Activated naive CD4-positive, alpha-beta T cell treated with Interleukin-2 at 50 U/mL for 16 hours (primary cell): ENCODE measurements at regions not wholly inside any gene's neighbourhood (a gene's known extent, or its start where the extent isn't known, plus 50 kb on each side); places are given as distances from the start of the nearest gene placed in this dataset.
"Not testable (repeated sequence)": the region's sequence is repeated elsewhere in the genome, so short reads cannot be mapped to it uniquely, and the experiment has no call there.

ENCODE experiments used
- DNase-seq: peaks from one replicate; pipeline ENCODE4 v3.0.0-alpha.2; 2020

- no peak for DNase-seq
Observed at GRCh38 chr5:156170351-156170961, 156.5 kb upstream of the SGCD start.

GRCh38 chr5:156174225-156174624 lies 152.7 kb upstream of the SGCD start:
- no peak for DNase-seq

- no peak for DNase-seq
Observed at GRCh38 chr5:156178117-156178516, 148.8 kb upstream of the SGCD start.

GRCh38 chr5:156181656-156182055 lies 145.3 kb upstream of the SGCD start:
- DNase-seq, result no peak

GRCh38 chr5:156182174-156182967 lies 144.6 kb upstream of the SGCD start:
- DNase-seq, result no peak

GRCh38 chr5:156186760-156187159 lies 140.2 kb upstream of the SGCD start:
- no peak for DNase-seq

- DNase-seq, result no peak
Observed at GRCh38 chr5:156188016-156188415, 138.9 kb upstream of the SGCD start.

- DNase-seq, result no peak
Observed at GRCh38 chr5:156189628-156190027, 137.3 kb upstream of the SGCD start.

GRCh38 chr5:156191547-156191946 lies 135.4 kb upstream of the SGCD start:
- no peak for DNase-seq

GRCh38 chr5:156197042-156197635 lies 129.8 kb upstream of the SGCD start:
- DNase-seq, result no peak

GRCh38 chr5:156199045-156199444 lies 127.9 kb upstream of the SGCD start:
- no peak for DNase-seq

GRCh38 chr5:156200938-156201787 lies 125.8 kb upstream of the SGCD start:
- no peak for DNase-seq

GRCh38 chr5:156201788-156202403 lies 125.1 kb upstream of the SGCD start:
- DNase-seq, result no peak

- DNase-seq, result no peak
Observed at GRCh38 chr5:156208271-156208670, 118.7 kb upstream of the SGCD start.

- no peak for DNase-seq
Observed at GRCh38 chr5:156218367-156219158, 108.4 kb upstream of the SGCD start.

GRCh38 chr5:156219483-156220005 lies 107.4 kb upstream of the SGCD start:
- no peak for DNase-seq

GRCh38 chr5:156221816-156222215 lies 105.1 kb upstream of the SGCD start:
- no peak for DNase-seq

GRCh38 chr5:156223547-156223946 lies 103.4 kb upstream of the SGCD start:
- no peak for DNase-seq

- DNase-seq, result not testable (repeated sequence)
Observed at GRCh38 chr5:156226485-156226884, 100.5 kb upstream of the SGCD start.

GRCh38 chr5:156230887-156231286 lies 96.1 kb upstream of the SGCD start:
- DNase-seq, result no peak

- no peak for DNase-seq
Observed at GRCh38 chr5:156232251-156232869, 94.6 kb upstream of the SGCD start.
